ENCODE measurements at regions not wholly inside any gene's neighbourhood (a gene's known extent, or its start where the extent isn't known, plus 50 kb on each side); places are given as distances from the start of the nearest gene placed in this dataset.

- TF ChIP-seq POLR2A (IDR thresholded peaks at IDR 0.05) (no peak), CTCF (IDR thresholded peaks at IDR 0.05) (no peak)
These were observed 2050.2 kb upstream of the AGA start for GRCh38 chr4:179492260-179493080.
